ENCODE measurements at regions not wholly inside any gene's neighbourhood (a gene's known extent, or its start where the extent isn't known, plus 50 kb on each side); places are given as distances from the start of the nearest gene placed in this dataset.

DNA sequence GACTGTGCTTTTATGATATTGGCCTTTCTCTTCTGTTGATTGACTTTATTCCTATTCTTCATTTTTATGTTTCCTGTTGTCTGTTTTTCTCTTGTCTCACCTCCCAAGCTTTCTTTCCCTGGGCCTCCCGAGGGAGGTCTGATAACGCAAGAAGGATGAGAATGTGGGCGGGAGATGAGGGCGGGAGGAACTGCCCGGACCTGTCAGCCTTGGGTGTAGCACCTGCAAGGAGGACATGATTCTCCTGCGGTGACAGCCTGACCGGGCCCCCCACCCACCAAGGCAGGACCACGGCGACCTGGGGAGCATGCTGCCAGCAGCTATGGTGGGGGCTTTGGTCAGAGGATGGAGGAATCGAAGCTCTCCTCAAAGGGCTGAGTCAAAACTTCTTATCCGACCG, 86.9 kb downstream of the PLEKHG1 start:
- in situ Hi-C loops (cut with MboI; ENCODE audit: low pct_unique_long_range_greater_than_20kb, low sequenced_read_pairs, unreplicated experiment), result no loop called here

GRCh38 chr6:150687508-150687907, 87.8 kb downstream of the PLEKHG1 start:
- no peak for DNase-seq (ENCODE audit: low spot score)
- TF ChIP-seq, protein P1, sequence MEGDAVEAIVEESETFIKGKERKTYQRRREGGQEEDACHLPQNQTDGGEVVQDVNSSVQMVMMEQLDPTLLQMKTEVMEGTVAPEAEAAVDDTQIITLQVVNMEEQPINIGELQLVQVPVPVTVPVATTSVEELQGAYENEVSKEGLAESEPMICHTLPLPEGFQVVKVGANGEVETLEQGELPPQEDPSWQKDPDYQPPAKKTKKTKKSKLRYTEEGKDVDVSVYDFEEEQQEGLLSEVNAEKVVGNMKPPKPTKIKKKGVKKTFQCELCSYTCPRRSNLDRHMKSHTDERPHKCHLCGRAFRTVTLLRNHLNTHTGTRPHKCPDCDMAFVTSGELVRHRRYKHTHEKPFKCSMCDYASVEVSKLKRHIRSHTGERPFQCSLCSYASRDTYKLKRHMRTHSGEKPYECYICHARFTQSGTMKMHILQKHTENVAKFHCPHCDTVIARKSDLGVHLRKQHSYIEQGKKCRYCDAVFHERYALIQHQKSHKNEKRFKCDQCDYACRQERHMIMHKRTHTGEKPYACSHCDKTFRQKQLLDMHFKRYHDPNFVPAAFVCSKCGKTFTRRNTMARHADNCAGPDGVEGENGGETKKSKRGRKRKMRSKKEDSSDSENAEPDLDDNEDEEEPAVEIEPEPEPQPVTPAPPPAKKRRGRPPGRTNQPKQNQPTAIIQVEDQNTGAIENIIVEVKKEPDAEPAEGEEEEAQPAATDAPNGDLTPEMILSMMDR (IDR thresholded peaks at IDR 0.05; ENCODE audit: extremely low read depth, insufficient read depth, missing control alignments), result no peak
- in situ Hi-C loops (cut with MboI; ENCODE audit: low pct_unique_long_range_greater_than_20kb, low sequenced_read_pairs, unreplicated experiment), result no loop called here

More for the DNA sequence above, 86.9 kb downstream of the PLEKHG1 start:
- TF ChIP-seq, protein P1 (IDR thresholded peaks at IDR 0.05; ENCODE audit: extremely low read depth, insufficient read depth, missing control alignments), result no peak
- DNase-seq (ENCODE audit: low spot score), result no peak

- DNase-seq (ENCODE audit: low spot score), result peak; percentile 35
- TF ChIP-seq, protein P1 (IDR thresholded peaks at IDR 0.05; ENCODE audit: extremely low read depth, insufficient read depth, missing control alignments), result no peak
- in situ Hi-C loops (cut with MboI; ENCODE audit: low pct_unique_long_range_greater_than_20kb, low sequenced_read_pairs, unreplicated experiment), result no loop called here
Measured at GRCh38 chr6:150689900-150690590, 90.4 kb downstream of the PLEKHG1 start.

DNA sequence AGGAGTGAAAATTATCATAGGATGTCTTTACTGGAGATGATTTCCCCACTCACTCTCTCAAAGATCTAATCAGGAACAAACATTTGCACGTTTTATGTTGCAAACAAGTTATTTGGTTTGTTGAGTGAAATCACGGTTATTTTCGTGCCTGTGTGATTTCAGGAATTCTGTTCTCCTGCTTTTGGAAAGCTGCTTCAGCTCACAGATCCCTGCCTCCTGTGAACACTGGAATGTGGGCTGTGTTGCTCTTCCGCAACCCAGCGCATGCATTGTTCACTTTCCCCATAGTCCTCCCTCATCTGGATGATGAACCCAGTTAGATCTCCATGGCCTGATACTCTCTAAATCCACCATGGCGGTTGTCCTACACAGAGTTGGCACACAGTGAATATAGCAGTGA, 91.0 kb downstream of the PLEKHG1 start:
- DNase-seq (ENCODE audit: low spot score), result no peak
- in situ Hi-C loops (cut with MboI; ENCODE audit: low pct_unique_long_range_greater_than_20kb, low sequenced_read_pairs, unreplicated experiment), result no loop called here
- TF ChIP-seq, protein P1 (IDR thresholded peaks at IDR 0.05; ENCODE audit: extremely low read depth, insufficient read depth, missing control alignments), result no peak

DNA sequence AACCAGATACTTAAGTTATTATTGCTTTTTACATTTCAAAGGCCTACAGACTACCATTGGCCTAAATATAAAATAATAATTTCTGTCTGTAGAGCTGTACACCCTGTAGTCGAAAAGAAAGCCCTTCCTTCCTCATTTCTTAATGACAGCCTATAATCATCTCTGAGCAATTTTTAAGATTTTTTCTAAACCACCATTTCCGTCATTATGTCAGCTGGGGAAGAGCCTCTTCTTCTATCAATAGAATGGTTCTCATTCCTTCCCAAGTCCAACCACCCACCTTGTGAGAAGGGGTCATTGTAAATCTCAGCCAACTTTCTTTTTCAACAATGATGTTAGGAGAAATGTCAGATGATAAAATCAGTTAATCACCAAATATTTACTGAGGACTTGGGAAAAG, 91.8 kb downstream of the PLEKHG1 start:
- no peak for DNase-seq (ENCODE audit: low spot score)
- in situ Hi-C loops (cut with MboI; ENCODE audit: low pct_unique_long_range_greater_than_20kb, low sequenced_read_pairs, unreplicated experiment), result no loop called here
- TF ChIP-seq, protein P1 (IDR thresholded peaks at IDR 0.05; ENCODE audit: extremely low read depth, insufficient read depth, missing control alignments), result no peak

- TF ChIP-seq, protein P1 (IDR thresholded peaks at IDR 0.05; ENCODE audit: extremely low read depth, insufficient read depth, missing control alignments), result no peak
- in situ Hi-C loops (cut with MboI; ENCODE audit: low pct_unique_long_range_greater_than_20kb, low sequenced_read_pairs, unreplicated experiment), result no loop called here
- peak; percentile 38 for DNase-seq (ENCODE audit: low spot score)
Measured at GRCh38 chr6:150692604-150693003, 92.9 kb downstream of the PLEKHG1 start.

Measured in GM13977 (cell line).